H1 (cell line): ENCODE measurements at regions not wholly inside any gene's neighbourhood (a gene's known extent, or its start where the extent isn't known, plus 50 kb on each side); places are given as distances from the start of the nearest gene placed in this dataset.

Experiments used
- CTCF ChIA-PET: fragments of 300-600 bp; sonication (Branson Sonifier 250); formaldehyde crosslinking; loops from one replicate; lab custom pipeline; 2021; ENCODE audit not compliant: partially characterized antibody; lab: Charles Lee
- POLR2A ChIA-PET: fragments of 300-600 bp; sonication (Branson Sonifier 250); formaldehyde crosslinking; loops from one replicate; lab custom pipeline; 2021; ENCODE audit warnings: inconsistent platforms; ENCODE audit not compliant: partially characterized antibody; lab: Charles Lee
- DNase-seq, 2 experiments: peaks; one replicate each; pipeline versions ENCODE4 v3.0.0 to v3.0.0-alpha.2; 2010 to 2022; ENCODE audit warnings: low spot score in 2 of 2, low read depth in 1 of 2, mixed read lengths in 1 of 2
- FAIRE-seq: peaks from 2 replicates; lab custom pipeline; 2011; peaks lifted over from hg19 to GRCh38; lab: Jason Lieb, UNC
- H2AFZ ChIP-seq: 2 replicates; pipeline ENCODE4 v1.8.1; 2012; ENCODE audit warnings: low read length, inconsistent platforms
- H2AK5ac ChIP-seq: 2 replicates; pipeline ENCODE4 v1.6.1; 2013; ENCODE audit warnings: low read depth, low read length
- H2BK120ac ChIP-seq: replicated peaks from 2 replicates; pipeline ENCODE3; 2013; ENCODE audit warnings: low read depth, low read length, inconsistent platforms
- H2BK12ac ChIP-seq: 2 replicates; pipeline ENCODE4 v1.6.1; 2013; ENCODE audit warnings: low read depth, low read length
- H2BK15ac ChIP-seq: 2 replicates; pipeline ENCODE4 v1.6.1; 2013; ENCODE audit warnings: low read length
- H2BK20ac ChIP-seq: 2 replicates; pipeline ENCODE4 v1.6.1; 2013; ENCODE audit warnings: low read length
- H2BK5ac ChIP-seq: 2 replicates; pipeline ENCODE4 v1.6.1; 2013; ENCODE audit warnings: low read depth, low read length
- H3K14ac ChIP-seq: 2 replicates; pipeline ENCODE4 v1.6.1; 2013; ENCODE audit warnings: inconsistent platforms; ENCODE audit not compliant: insufficient read length
- H3K18ac ChIP-seq: 2 replicates; pipeline ENCODE4 v1.6.1; 2013; ENCODE audit warnings: low read length; ENCODE audit errors: extremely low read depth
- H3K23ac ChIP-seq: 2 replicates; pipeline ENCODE4 v1.6.1; 2013; ENCODE audit warnings: inconsistent platforms; ENCODE audit not compliant: insufficient read length
- H3K23me2 ChIP-seq: 2 replicates; pipeline ENCODE4 v1.6.1; 2013; ENCODE audit warnings: low read depth, low read length
- H3K27ac ChIP-seq: 2 replicates; pipeline ENCODE4 v1.6.1; 2011; ENCODE audit warnings: low read depth, low read length, inconsistent platforms
- H3K27me3 ChIP-seq, 4 experiments: replicated peaks in 1 of 4; 1 replicate in 1 of 4; 2 replicates in 3 of 4; pipeline versions ENCODE4 v1.6.1 to v1.8.1; 2011 to 2013; ENCODE audit warnings: low read length in 3 of 4, mild to moderate bottlenecking in 3 of 4, inconsistent platforms in 2 of 4, mixed read lengths in 2 of 4, moderate library complexity in 1 of 4; ENCODE audit not compliant: control insufficient read depth in 3 of 4, insufficient read depth in 3 of 4; ENCODE audit errors: extremely low read depth in 1 of 4
- H3K36me3 ChIP-seq, 4 experiments: 2 replicates each; pipeline versions ENCODE4 v1.6.1 to v1.8.1; 2011 to 2013; ENCODE audit warnings: mild to moderate bottlenecking in 4 of 4, low read length in 3 of 4, moderate library complexity in 2 of 4, control low read depth in 1 of 4, inconsistent platforms in 1 of 4; ENCODE audit not compliant: insufficient read depth in 4 of 4, control insufficient read depth in 2 of 4
- H3K4ac ChIP-seq: replicated peaks from 2 replicates; pipeline ENCODE3; 2013; ENCODE audit warnings: low read length, low read depth, mixed read lengths, inconsistent platforms; ENCODE audit not compliant: insufficient read length
- H3K4me1 ChIP-seq, 4 experiments: replicated peaks in 1 of 4; 1 replicate in 1 of 4; 2 replicates in 3 of 4; pipeline versions ENCODE4 v1.6.1 to v1.8.1; 2011 to 2013; ENCODE audit warnings: low read length in 3 of 4, inconsistent platforms in 2 of 4, mixed read lengths in 1 of 4; ENCODE audit not compliant: insufficient read depth in 4 of 4, control insufficient read depth in 3 of 4
- H3K4me2 ChIP-seq, 2 experiments: 2 replicates each; pipeline versions ENCODE4 v1.6.1 to v1.8.1; 2011 to 2013; ENCODE audit warnings: low read depth in 2 of 2, low read length in 2 of 2, control low read depth in 1 of 2, inconsistent platforms in 1 of 2, mild to moderate bottlenecking in 1 of 2; ENCODE audit not compliant: insufficient read depth in 1 of 2
- H3K4me3 ChIP-seq, 4 experiments: fragments of 200-600, 300-600 bp in 1 of 4; sonication (generic), shearing (Covaris generic), sonication (Bioruptor Twin) in 1 of 4; 2 replicates each; pipeline versions ENCODE4 v1.5.1 to v1.8.1; 2011 to 2016; ENCODE audit warnings: low read length in 4 of 4, low read depth in 3 of 4, control low read depth in 2 of 4, inconsistent platforms in 2 of 4, mild to moderate bottlenecking in 2 of 4, mixed read lengths in 1 of 4, moderate library complexity in 1 of 4; ENCODE audit not compliant: insufficient read depth in 2 of 4; ENCODE audit errors: extremely low read depth in 1 of 4
- H3K56ac ChIP-seq: replicated peaks from 2 replicates; pipeline ENCODE3; 2013; ENCODE audit warnings: low read depth, mild to moderate bottlenecking, mixed read lengths, low read length, inconsistent platforms; ENCODE audit not compliant: insufficient read length
- H3K79me1 ChIP-seq: 2 replicates; pipeline ENCODE4 v1.6.1; 2013; ENCODE audit warnings: low read depth, low read length, control low read depth
- H3K79me2 ChIP-seq, 2 experiments: 2 replicates each; pipeline versions ENCODE4 v1.6.1 to v1.8.1; 2012 to 2013; ENCODE audit warnings: low read length in 2 of 2, mild to moderate bottlenecking in 2 of 2, inconsistent platforms in 1 of 2; ENCODE audit not compliant: insufficient read depth in 2 of 2, control insufficient read depth in 1 of 2
- H3K9ac ChIP-seq, 4 experiments: replicated peaks in 1 of 4; 1 replicate in 1 of 4; 2 replicates in 3 of 4; pipeline versions ENCODE4 v1.6.1 to v1.8.1; 2011 to 2013; ENCODE audit warnings: low read depth in 3 of 4, low read length in 3 of 4, control low read depth in 2 of 4, mild to moderate bottlenecking in 2 of 4, moderate library complexity in 2 of 4, inconsistent platforms in 1 of 4; ENCODE audit errors: extremely low read depth in 1 of 4
- H3K9me3 ChIP-seq, 2 experiments: 2 replicates each; pipeline versions ENCODE4 v1.6.1 to v1.8.1; 2012 to 2013; ENCODE audit warnings: mild to moderate bottlenecking in 2 of 2, moderate library complexity in 2 of 2, control low read depth in 1 of 2, inconsistent platforms in 1 of 2, low read depth in 1 of 2, low read length in 1 of 2, mixed read lengths in 1 of 2; ENCODE audit not compliant: insufficient read depth in 2 of 2
- H4K20me1 ChIP-seq, 2 experiments: replicated peaks in 1 of 2; 2 replicates each; pipeline versions ENCODE3 to v1.8.1; 2011 to 2013; ENCODE audit warnings: inconsistent platforms in 2 of 2, low read length in 2 of 2, mild to moderate bottlenecking in 1 of 2; ENCODE audit not compliant: insufficient read depth in 2 of 2, control insufficient read depth in 1 of 2
- H4K5ac ChIP-seq: 2 replicates; pipeline ENCODE4 v1.6.1; 2013; ENCODE audit warnings: low read length, low read depth, mixed read lengths, inconsistent platforms; ENCODE audit not compliant: insufficient read length
- H4K8ac ChIP-seq: 2 replicates; pipeline ENCODE4 v1.8.0; 2013; ENCODE audit warnings: mild to moderate bottlenecking, moderate library complexity, low read length, inconsistent platforms; ENCODE audit not compliant: insufficient read depth; ENCODE audit errors: extremely low read depth
- H4K91ac ChIP-seq: replicated peaks from 2 replicates; pipeline ENCODE3; 2013; ENCODE audit warnings: low read length, mixed read lengths, inconsistent platforms; ENCODE audit not compliant: insufficient read length
- BCL11A ChIP-seq, 2 experiments: IDR thresholded peaks; one replicate each; pipeline ENCODE4 v1.6.1; 2011; ENCODE audit warnings: low read depth in 2 of 2, low read length in 2 of 2, mild to moderate bottlenecking in 2 of 2
- CHD1 ChIP-seq: IDR thresholded peaks from 2 replicates; pipeline ENCODE4 v1.6.1; 2012; ENCODE audit warnings: low read depth, low read length, improper control_type of control experiment
- CTCF ChIP-seq, 3 experiments: IDR thresholded peaks; 1 replicate in 2 of 3; 2 replicates in 1 of 3; pipeline versions ENCODE4 v1.5.1 to v1.6.1; 2011; ENCODE audit warnings: low read length in 3 of 3, mild to moderate bottlenecking in 3 of 3, inconsistent platforms in 2 of 3, low read depth in 1 of 3, moderate library complexity in 1 of 3; ENCODE audit not compliant: insufficient read depth in 1 of 3; ENCODE audit errors: control extremely low read depth in 1 of 3
- EP300 ChIP-seq, 2 experiments: IDR thresholded peaks; 1 replicate in 1 of 2; 2 replicates in 1 of 2; pipeline ENCODE4 v1.6.1; 2011 to 2012; ENCODE audit warnings: low read depth in 2 of 2, low read length in 2 of 2, mild to moderate bottlenecking in 2 of 2, borderline replicate concordance in 1 of 2, inconsistent platforms in 1 of 2, moderate library complexity in 1 of 2
- GABPA ChIP-seq: IDR thresholded peaks from 2 replicates; pipeline ENCODE4 v1.6.1; 2011; ENCODE audit warnings: mild to moderate bottlenecking, low read length, moderate library complexity, borderline replicate concordance; ENCODE audit not compliant: insufficient read depth
- HDAC6 ChIP-seq: IDR thresholded peaks from one replicate; pipeline ENCODE4 v1.7.1; 2012; ENCODE audit warnings: low read depth, mild to moderate bottlenecking, inconsistent platforms, low read length, moderate library complexity
- JUND ChIP-seq: IDR thresholded peaks from 2 replicates; pipeline ENCODE4 v1.6.1; 2011; ENCODE audit warnings: mild to moderate bottlenecking, improper control_type of control experiment, low read length
- MAX ChIP-seq: IDR thresholded peaks from 2 replicates; pipeline ENCODE4 v1.6.1; 2012; ENCODE audit warnings: inconsistent platforms
- SIRT6 ChIP-seq: IDR thresholded peaks from one replicate; pipeline ENCODE4 v1.7.1; 2012; ENCODE audit warnings: low read length, inconsistent platforms
- SP4 ChIP-seq: IDR thresholded peaks from 2 replicates; pipeline ENCODE4 v1.6.1; 2012; ENCODE audit warnings: low read length, inconsistent platforms
- SUZ12 ChIP-seq: fragments of 200-600 bp; sonication (generic); IDR thresholded peaks from 2 replicates; pipeline ENCODE4 v1.6.1; 2012; ENCODE audit warnings: mild to moderate bottlenecking, inconsistent platforms, low read length, moderate library complexity, mixed read lengths
- TAF1 ChIP-seq: IDR thresholded peaks from 2 replicates; pipeline ENCODE4 v1.6.1; 2011; ENCODE audit warnings: mild to moderate bottlenecking, low read depth, low read length
- TEAD4 ChIP-seq: IDR thresholded peaks from 2 replicates; pipeline ENCODE4 v1.6.1; 2012; ENCODE audit warnings: low read depth, low read length, inconsistent platforms, mixed read lengths
- WGBS, 2 experiments: shearing (Covaris generic) in 1 of 2; methylation state at CpG; one replicate each; pipeline versions ENCODE4 v1.1.6 to v1.1.7; 2013 to 2015; ENCODE audit warnings: low lambda C conversion rate in 2 of 2, mixed read lengths in 2 of 2, inconsistent platforms in 1 of 2, low coverage in 1 of 2, missing lambda C conversion rate in 1 of 2; ENCODE audit not compliant: insufficient replicate concordance in 2 of 2, insufficient coverage in 1 of 2, insufficient read length in 1 of 2; ENCODE audit errors: extremely low coverage in 1 of 2, missing lambda C conversion rate in 1 of 2; 5-methylcytosine and 5-hydroxymethylcytosine counted together

GRCh38 chr4:104063341-104063740 lies 343.6 kb upstream of the TACR3 start:
- no peak overlapping the region for H3K18ac ChIP-seq
- H3K4me3 ChIP-seq, result no peak overlapping the region
- no peak overlapping the region for H3K23ac ChIP-seq
- DNase-seq (no peak), FAIRE-seq (no peak)
- no peak overlapping the region for H2BK5ac ChIP-seq
- no peak overlapping the region for H3K56ac ChIP-seq
- H2AK5ac ChIP-seq, result no peak overlapping the region
- no peak overlapping the region for H2BK15ac ChIP-seq
- no peaks in the 10 kb centered on the region for H3K36me3 ChIP-seq
- no peak overlapping the region for H3K27ac ChIP-seq
- H4K8ac ChIP-seq, result no peak overlapping the region
- H3K27me3 ChIP-seq, result no peaks in the 10 kb centered on the region
- no peak overlapping the region for H4K91ac ChIP-seq
- no peak overlapping the region for H2BK120ac ChIP-seq
- ChIA-PET POLR2A (no interaction called here), CTCF (interaction anchor here (0.8 to 4.5 kb wide), 4 partner anchors 10 to 796 kb away, joined by 4 to 28 read pairs (median 4); no protein-coding TSS in a partner anchor)
- no peaks in the 10 kb centered on the region for H3K79me2 ChIP-seq
- no peaks in the 10 kb centered on the region for H3K4me1 ChIP-seq
- H2BK12ac ChIP-seq, result no peak overlapping the region
- no peak overlapping the region for H3K14ac ChIP-seq
- H3K9ac ChIP-seq, result no peak overlapping the region
- H4K5ac ChIP-seq, result no peak overlapping the region
- no peak overlapping the region for H3K4ac ChIP-seq
- H2BK20ac ChIP-seq, result no peak overlapping the region
- H4K20me1 ChIP-seq, result no peaks in the 10 kb centered on the region
- H3K79me1 ChIP-seq, result no peaks in the 10 kb centered on the region
- no peaks in the 10 kb centered on the region for H3K9me3 ChIP-seq
- WGBS, 2 experiments, result 73% methylated on average over 2 of the region's 2 CpGs; no CpG with 5 or more reads in 1 of the 2 experiments
- H2AFZ ChIP-seq, result no peak overlapping the region
- H3K23me2 ChIP-seq, result no peaks in the 10 kb centered on the region
- no peak overlapping the region for H3K4me2 ChIP-seq
- TF ChIP-seq SP4, result no peak
- TF ChIP-seq SUZ12, result no peak
- TF ChIP-seq CTCF (IDR thresholded peaks at IDR 0.05; ENCODE audit: control extremely low read depth in 1 of 3, insufficient read depth in 1 of 3, low read depth in 1 of 3, low read length in 3 of 3), result no peak
- TF ChIP-seq EP300 (IDR thresholded peaks at IDR 0.05; ENCODE audit: borderline replicate concordance in 1 of 2, low read depth in 2 of 2, low read length in 2 of 2), result no peak
- no peak for TF ChIP-seq BCL11A (IDR thresholded peaks at IDR 0.05; ENCODE audit: low read depth in 2 of 2, low read length in 2 of 2)
- TF ChIP-seq GABPA, result no peak
- no peak for TF ChIP-seq MAX
- no peak for TF ChIP-seq TEAD4
- TF ChIP-seq TAF1, result no peak
- no peak for TF ChIP-seq JUND
- TF ChIP-seq SIRT6, result no peak
- no peak for TF ChIP-seq HDAC6
- TF ChIP-seq CHD1, result no peak
